NCI-H2029 treated with DMSO at 0.1 percent for 48 hours (cell line): ENCODE measurements at regions not wholly inside any gene's neighbourhood (a gene's known extent, or its start where the extent isn't known, plus 50 kb on each side); places are given as distances from the start of the nearest gene placed in this dataset.
"Not testable (repeated sequence)": the region's sequence is repeated elsewhere in the genome, so short reads cannot be mapped to it uniquely, and the experiment has no call there.

Experiments
- DNase-seq: peaks from one replicate; lab custom pipeline; 2025; lab: John Stamatoyannopoulos, UW

DNA sequence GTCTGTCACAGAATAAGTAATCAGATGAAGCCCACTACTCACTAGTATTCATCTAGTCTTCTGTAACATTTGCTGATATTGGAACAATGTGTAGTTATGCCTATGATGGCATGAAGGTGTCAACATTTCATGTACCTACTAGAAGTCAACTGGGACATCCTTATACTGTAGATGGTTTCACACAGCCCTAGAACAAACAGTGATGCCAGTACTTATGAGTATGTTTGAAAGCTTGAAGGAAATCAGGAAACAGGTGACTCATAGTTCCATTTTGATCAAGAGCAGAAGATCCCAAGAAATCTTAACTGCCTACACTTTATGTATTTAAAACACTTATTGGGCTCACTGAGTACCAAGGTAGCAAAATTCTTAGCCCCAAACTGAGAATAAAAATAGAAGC lies 1519.6 kb downstream of the REEP3 start:
- DNase-seq: no peak

GRCh38 chr10:65041307-65041706 lies 1520.1 kb downstream of the REEP3 start:
- no peak for DNase-seq

DNA sequence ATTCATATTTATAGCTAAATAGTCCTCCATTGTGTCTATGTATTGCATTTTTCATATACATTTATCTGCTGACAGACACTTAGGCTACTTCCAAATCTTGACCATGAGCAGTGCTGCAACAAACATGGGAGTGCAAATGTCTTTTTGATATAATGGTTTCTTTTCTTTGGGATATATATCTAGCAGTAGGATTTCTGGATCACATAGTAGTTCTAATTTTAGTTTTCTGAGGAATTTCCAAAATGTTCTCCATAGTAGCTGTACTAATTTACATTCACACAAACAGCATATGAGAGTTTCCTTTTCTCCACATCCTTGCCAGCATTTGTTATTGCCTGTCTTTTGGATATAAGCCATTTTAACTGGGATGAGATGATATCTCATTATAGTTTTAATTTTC lies 1521.3 kb downstream of the REEP3 start:
- DNase-seq: no peak

DNA sequence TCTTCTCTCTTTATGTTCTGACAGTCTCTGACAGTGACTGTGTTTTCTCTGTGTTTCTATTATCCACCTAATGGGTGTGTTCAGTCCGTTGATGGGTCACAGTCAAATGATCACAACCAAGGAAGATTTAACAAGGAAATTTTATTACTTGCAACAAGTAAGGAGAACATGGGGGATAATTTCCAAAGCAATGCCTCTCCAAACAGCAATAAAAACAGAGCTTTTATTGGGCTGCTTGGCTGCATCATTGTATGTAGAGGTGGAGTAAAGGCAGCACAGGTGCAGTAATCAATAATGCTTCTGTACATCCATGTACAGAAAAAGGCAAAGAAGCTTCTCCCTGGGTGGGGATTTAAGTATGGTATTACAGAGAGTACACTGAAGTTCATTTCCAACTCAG lies 1525.6 kb downstream of the REEP3 start:
- DNase-seq: no peak

DNA sequence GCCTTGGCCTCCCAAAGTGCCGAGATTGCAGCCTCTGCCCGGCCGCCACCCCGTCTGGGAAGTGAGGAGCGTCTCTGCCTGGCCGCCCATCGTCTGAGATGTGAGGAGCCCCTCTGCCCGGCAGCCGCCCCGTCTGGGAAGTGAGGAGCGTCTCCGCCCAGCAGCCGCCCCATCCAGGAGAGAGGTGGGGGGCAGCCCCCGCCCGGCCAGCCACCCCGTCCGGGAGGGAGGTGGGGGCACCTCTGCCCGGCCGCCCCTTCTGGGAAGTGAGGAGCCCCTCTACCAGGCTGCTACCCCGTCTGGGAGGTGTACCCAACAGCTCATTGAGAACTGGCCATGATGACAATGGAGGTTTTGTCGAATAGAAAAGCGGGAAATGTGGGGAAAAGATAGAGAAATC lies 1530.9 kb downstream of the REEP3 start:
- DNase-seq: not testable (repeated sequence)

- DNase-seq: not testable (repeated sequence)
Measured at GRCh38 chr10:65053397-65053796, 1532.2 kb downstream of the REEP3 start.

DNA sequence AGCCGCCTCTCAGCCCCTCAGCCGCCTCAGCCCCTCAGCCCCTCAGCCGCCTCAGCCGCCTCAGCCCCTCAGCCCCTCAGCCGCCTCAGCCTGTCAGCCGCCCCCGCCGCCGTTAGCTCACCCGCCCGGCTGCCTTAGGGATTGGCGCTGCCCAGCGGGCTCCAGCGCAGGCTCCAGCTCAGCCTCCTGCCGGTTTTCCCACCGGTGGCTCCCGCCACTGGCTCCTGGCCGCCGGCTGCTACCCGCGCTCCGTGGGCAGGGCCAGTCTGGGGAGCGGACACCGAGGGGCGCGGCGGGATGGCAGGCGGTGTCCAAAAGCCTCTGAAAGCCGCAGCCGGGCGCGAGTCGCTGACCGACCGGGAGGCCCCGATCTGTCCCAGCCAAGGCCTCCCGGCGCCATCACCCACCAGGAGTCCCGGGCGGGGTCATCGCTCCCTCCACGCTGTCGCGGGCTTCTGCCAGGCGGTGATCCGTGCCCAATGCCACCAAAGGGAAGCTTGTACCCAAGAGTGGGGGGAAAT lies 1532.7 kb downstream of the REEP3 start:
- DNase-seq: not testable (repeated sequence)

DNA sequence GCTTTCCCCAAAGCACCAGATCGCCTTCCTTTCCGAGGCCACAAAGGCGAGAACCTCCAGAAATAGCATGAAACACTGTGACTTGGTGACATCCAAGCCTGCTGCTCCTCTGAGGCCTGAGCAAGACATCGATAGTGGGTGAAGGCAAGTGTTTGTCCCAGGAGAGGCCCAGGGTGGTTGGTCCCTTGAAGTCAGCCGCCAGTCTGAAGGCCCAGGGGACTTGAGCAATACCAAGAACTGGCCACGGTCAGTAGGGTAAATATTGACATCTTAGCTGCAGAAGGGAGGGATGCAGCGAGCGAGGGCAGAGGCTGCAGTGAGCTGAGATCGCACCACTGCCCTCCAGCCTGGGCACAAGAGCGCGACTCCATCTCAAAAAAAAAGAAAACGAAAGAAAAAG lies 1533.5 kb downstream of the REEP3 start:
- not testable (repeated sequence) for DNase-seq

DNA sequence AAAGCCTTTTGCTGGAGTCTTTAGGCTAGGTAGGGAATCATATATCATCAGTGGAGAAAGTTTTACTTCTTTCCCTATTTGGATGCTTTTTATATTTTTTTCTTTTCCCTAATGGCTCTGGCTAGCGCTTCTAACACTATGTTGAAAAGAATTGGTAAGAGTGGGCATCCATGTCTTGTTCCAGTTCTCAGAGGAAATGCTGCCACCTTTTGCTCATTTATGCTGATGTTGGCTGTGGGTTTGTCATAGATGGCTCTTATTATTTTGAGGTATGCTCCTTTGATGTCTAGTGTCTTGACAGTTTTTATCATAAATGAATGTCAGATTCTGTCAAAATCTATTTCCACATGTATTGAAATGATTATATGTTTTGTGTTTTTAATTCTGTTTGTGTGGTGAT lies 1544.1 kb downstream of the REEP3 start:
- no peak for DNase-seq

- DNase-seq: no peak
Measured at GRCh38 chr10:65083222-65083621, 1562.0 kb downstream of the REEP3 start.

DNA sequence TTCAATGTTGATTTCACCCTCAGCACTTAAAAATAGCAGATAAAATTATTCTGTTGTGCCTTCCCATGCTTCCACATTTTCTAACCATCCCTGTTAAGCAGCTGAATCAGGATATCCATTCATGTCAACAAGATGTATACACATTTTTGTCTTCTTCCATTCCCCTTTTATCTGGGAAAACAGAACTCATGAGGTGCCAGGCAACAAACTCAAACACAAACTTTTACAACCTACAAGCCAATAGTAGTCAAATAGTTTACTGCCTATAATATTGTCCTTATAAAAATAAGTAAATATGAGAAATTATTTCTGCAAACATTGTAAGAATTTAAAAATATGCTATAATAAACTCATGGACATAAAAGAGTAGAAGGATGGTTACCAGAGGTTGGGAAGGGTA lies 1569.8 kb downstream of the REEP3 start:
- no peak for DNase-seq

DNA sequence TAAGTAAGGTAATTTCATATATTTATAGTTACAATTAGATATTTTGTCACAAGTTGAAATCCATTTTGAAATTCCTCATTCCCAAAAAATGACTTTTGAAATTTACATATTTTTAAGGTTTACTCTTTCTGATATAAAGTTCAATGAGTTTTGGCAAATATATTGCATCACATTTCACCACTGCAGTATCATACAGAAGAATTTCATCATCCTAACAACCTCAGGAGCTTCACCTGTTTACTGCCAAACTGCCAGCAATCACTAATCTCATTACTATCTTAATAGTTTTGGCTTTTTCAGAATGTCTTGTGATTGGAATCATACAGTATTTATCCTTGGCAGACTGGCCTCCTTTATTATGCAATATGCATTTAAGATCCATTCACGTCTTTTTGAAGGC lies 1578.9 kb downstream of the REEP3 start:
- DNase-seq: no peak

DNA sequence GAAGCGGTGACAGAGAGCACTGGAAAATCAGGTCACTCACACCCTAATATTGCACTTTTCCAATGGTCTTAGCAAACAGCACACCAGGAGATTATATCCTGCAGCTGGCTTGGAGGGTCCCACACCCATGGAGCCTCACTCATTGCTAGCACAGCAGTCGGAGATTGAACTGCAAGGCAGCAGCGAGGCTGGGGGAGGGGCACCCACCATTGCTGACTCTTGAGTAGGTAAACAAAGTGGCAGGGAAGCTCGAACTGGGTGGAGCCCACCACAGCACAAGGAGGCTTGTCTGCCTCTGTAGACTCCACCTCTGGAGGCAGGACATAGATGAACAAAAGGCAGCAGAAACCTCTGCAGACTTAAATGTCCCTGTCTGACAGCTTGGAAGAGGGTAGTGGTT lies 1579.7 kb downstream of the REEP3 start:
- DNase-seq: not testable (repeated sequence)

- no peak for DNase-seq
Measured at GRCh38 chr10:65110009-65110408, 1588.8 kb downstream of the REEP3 start.

DNA sequence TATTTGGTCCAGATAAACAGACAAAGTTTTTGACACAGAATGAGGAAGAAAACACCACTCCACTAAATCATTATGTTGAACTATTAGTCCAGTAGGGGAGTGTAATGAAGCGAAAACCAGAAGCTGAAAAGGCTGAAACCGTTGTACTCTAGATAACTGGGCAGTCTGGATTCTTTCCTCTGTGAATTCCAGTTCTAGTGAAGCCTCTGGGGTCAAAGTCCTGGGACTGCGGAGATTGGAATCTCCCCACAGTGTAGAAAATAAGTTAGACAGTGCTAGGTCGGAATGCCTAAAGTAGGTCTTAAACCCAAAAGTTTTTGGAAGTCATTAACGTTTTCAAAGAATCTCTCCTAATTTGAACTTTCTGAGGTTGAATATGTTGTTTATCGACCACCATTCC lies 1589.9 kb downstream of the REEP3 start:
- not testable (repeated sequence) for DNase-seq

DNA sequence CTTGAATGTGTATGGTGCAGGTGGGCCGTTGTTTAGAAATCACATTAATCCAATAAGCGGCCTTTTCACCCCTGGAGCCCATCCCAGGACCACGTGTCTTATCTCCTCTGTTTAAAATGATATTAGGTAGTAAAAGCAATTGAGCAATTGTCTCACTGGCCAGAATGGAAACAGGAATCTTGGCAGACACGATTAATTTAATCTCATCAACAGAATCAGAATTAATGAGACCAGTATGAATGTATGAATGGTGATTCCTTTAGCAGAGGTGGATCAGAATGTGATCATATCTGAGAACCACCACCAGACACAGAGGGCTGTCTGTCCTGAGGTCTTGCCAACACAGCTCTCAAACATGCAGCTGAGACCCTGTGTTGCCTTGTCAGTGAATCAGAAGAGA lies 1591.4 kb downstream of the REEP3 start:
- no peak for DNase-seq

DNA sequence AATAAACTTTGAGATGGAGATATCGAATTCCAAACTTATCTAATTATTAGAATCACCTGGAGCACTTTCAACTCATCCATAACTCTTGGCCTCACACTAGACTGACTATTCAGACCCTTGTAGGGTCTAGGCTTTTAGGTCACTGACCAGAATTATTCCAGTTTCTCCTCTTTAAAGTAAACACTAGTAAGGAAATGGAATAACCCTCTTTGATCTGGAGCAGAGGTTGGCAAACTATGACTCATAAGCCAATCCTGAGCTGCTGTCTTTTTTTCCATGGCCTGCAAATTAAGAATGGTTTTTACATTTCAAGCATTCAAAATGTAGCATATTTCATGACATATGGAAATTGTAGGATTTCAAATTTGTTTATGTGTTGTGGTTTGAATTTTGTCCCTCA lies 1601.9 kb downstream of the REEP3 start:
- DNase-seq: no peak

DNA sequence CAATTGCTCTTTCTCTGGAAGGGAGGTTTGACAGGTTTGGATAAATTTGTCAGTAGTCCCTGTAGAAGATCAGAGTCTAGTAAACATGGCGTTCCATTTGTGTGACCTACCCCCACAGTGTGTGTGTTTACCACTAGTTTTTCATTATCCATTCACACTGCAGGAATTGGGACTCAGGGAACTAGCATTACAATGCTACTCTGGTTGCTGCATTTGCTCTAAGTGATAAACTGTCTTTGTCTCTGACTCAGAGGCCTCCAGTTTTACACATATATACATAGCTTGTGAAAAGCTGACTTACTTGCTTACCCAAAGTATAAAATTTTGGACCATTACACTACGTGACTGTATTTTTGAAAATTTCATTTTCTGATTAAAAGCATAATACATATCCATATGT lies 1604.0 kb downstream of the REEP3 start:
- no peak for DNase-seq

DNA sequence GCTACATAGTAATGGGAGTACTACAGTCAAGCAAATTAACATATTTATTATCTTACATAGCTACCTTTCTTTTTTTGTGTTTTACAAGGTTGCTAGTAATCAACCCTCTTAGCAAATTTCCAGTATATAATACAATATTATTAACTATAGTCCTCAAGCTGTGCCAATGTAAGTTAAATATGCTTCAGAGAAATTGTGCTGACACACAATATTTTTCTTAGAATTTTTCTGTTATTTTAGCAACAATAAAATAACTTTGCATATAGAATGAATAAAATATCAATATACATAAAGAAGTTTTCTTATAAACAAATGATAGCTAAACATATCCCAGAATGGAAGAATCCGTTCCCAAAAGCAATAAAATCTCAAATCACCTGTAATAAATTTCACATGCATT lies 1605.1 kb downstream of the REEP3 start:
- no peak for DNase-seq

DNA sequence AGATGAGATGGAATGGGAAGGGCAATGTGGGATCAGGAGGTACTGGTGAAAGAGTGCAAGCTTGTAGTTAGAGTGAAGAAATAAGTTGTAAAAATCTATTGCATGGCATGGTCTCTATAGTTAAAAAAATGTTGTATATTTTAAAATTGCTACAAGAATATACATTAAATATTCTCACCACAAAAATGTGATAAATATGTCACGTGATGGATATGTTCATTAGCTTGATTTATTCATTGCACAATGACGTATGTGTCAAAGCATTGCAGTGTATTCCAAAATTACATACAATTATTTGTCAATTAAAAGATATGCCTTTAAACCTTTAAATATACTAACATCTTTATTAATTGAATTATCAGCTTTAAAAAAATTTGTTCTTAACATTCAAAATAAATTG lies 1607.1 kb downstream of the REEP3 start:
- DNase-seq: no peak

GRCh38 chr10:65130162-65130758 lies 1609.1 kb downstream of the REEP3 start:
- no peak for DNase-seq

GRCh38 chr10:65133652-65134051 lies 1612.5 kb downstream of the REEP3 start:
- DNase-seq: no peak

GRCh38 chr10:65135508-65135907 lies 1614.3 kb downstream of the REEP3 start:
- no peak for DNase-seq

DNA sequence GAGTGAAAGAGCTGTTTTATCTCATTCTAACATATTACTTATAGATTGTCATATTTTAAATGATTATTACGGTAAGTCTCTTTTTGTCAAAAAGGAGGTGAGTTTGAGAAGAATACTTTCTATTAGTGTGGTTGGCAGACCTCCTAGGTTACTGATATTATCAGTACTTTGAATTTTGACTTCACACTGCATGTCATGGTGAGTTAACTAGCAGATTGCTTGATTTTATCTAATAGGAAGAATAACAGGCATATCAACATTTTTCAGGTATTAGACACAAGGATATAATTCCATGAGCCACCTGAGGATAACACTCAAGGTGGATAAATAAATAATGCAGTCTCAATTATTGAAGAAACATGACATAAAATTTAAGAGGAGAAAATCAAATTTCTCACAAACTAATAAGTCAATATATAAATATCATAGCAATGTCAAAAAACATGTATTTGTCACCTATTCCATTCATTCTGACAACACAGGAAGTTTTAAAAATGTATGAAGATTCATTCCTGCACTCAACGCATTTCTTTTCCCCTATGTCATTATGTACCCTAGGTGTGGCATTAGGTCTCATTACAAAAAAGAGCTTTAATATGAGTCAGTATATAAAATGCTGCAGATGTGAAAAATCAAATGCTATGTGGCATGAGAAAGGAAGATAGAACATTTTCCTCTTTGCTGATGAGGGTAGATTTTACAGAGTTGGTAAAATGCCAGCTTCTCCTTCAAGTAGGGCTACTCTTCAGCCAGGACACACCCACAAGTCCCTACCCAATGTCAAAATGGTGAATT lies 1621.6 kb downstream of the REEP3 start:
- DNase-seq: no peak
